Thoracic aorta (tissue), 2 donors: ENCODE measurements at regions not wholly inside any gene's neighbourhood (a gene's known extent, or its start where the extent isn't known, plus 50 kb on each side); places are given as distances from the start of the nearest gene placed in this dataset.

Experiments used
- ATAC-seq: fragments of 150-250 bp; one replicate; pipeline ENCODE4 v1.8.0; 2017; ENCODE audit warnings: low read depth; ENCODE audit not compliant: insufficient number of reproducible peaks, low FRiP score
- DNase-seq: peaks from one replicate; pipeline ENCODE4 v3.0.0-alpha.2; 2020; ENCODE audit warnings: low spot score
- H3K27ac ChIP-seq, 2 donors: fragments of 200-600 bp; sonication (generic); 1 replicate in 1 of 2; 2 replicates in 1 of 2; pipeline ENCODE4 v1.5.1; 2016; ENCODE audit warnings: mild to moderate bottlenecking in 2 of 2, moderate library complexity in 2 of 2
- H3K27me3 ChIP-seq: fragments of 200-600 bp; sonication (generic); replicated peaks from 2 replicates; pipeline ENCODE4 v1.6.0; 2016; ENCODE audit warnings: mild to moderate bottlenecking; ENCODE audit not compliant: insufficient read depth
- H3K36me3 ChIP-seq: fragments of 200-600 bp; sonication (generic); one replicate; pipeline ENCODE4 v1.5.1; 2016
- H3K4me1 ChIP-seq, 2 donors: fragments of 200-600 bp; sonication (generic); 1 replicate in 1 of 2; 2 replicates in 1 of 2; pipeline versions ENCODE4 v1.5.1 to v1.6.0; 2016; ENCODE audit warnings: low read depth in 2 of 2, mild to moderate bottlenecking in 1 of 2; ENCODE audit not compliant: control insufficient read depth in 1 of 2
- H3K4me3 ChIP-seq: fragments of 200-600 bp; sonication (generic); 2 replicates; pipeline ENCODE4 v1.5.1; 2016; ENCODE audit warnings: mild to moderate bottlenecking
- H3K9me3 ChIP-seq: fragments of 200-600 bp; sonication (generic); 2 replicates; pipeline ENCODE4 v1.5.1; 2016
- TF ChIP-seq, protein P1 (sequence below): fragments of 200-600 bp; sonication (generic); IDR thresholded peaks from one replicate; pipeline ENCODE4 v1.5.1; 2019; ENCODE audit warnings: antibody characterized with exemption

DNA sequence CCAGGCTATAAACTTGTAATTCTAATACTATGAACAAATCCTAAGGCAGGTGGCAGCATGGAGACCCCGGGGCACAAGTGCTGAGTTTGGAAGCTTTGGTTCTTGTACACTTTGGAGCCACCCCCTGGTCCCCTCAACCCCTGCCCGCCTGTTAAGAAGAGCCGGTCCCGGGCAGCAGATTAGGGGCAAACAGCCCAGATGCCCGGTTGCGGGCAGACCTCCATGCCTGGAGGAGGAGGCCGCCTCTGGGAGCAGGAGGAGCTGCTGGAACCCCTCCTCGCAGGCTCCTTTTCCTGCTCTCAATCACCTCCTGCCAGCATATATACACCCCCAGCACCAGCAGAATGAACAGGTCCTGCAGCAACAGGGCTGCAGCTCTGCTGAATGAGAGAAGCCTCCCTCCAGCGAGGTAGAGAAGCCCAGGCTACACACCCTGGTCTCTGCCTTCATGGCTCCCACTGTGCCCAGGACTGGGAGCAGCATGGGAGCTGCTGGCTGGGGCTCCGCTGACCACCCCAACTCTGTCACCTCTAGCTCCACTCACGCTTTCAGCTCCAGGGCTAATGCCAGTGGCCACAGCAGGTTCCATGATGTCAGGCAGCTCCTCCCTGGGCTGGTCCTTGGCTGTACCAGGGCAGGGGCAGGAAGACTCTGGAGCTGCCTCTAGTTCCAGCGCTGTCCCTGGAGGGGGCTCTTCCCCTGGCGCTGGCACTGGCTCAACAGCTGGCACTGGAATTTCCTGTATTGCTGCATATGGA is 1713.5 kb upstream of the ACO1 start:
- H3K9me3 ChIP-seq = no peaks in the 10 kb centered on the region
- H3K27ac ChIP-seq = no peak overlapping the region
- DNase-seq = no peak
- H3K4me3 ChIP-seq = no peak overlapping the region
- no peaks in the 10 kb centered on the region for H3K4me1 ChIP-seq
- no peaks in the 10 kb centered on the region for H3K36me3 ChIP-seq
- no peaks in the 10 kb centered on the region for H3K27me3 ChIP-seq
- TF ChIP-seq, protein P1, sequence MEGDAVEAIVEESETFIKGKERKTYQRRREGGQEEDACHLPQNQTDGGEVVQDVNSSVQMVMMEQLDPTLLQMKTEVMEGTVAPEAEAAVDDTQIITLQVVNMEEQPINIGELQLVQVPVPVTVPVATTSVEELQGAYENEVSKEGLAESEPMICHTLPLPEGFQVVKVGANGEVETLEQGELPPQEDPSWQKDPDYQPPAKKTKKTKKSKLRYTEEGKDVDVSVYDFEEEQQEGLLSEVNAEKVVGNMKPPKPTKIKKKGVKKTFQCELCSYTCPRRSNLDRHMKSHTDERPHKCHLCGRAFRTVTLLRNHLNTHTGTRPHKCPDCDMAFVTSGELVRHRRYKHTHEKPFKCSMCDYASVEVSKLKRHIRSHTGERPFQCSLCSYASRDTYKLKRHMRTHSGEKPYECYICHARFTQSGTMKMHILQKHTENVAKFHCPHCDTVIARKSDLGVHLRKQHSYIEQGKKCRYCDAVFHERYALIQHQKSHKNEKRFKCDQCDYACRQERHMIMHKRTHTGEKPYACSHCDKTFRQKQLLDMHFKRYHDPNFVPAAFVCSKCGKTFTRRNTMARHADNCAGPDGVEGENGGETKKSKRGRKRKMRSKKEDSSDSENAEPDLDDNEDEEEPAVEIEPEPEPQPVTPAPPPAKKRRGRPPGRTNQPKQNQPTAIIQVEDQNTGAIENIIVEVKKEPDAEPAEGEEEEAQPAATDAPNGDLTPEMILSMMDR = no peak
- ATAC-seq = no peak

DNA sequence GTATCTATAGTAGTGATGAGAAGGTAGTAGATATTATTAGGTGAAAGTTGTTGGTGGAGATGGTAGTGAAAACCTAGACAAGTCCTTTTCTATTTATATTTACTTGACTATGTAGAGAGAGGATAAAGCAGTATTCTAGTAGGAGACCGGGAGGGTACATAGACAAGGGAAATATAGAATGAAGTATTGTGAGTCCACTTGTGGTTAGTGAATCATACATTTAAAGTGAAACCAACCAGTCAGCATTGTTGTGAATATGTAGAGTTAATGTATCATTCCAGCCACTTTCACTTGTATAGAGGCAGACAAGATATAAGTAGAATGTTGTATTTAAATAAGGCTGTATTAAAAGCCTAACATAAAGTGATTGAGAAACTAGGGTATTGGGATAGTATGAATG is 1711.3 kb upstream of the ACO1 start:
- DNase-seq (no peak), ATAC-seq (no peak)
- H3K27me3 ChIP-seq = no peaks in the 10 kb centered on the region
- H3K9me3 ChIP-seq = no peaks in the 10 kb centered on the region
- H3K27ac ChIP-seq = no peak overlapping the region
- no peaks in the 10 kb centered on the region for H3K4me1 ChIP-seq
- TF ChIP-seq, protein P1 = no peak
- no peak overlapping the region for H3K4me3 ChIP-seq
- no peaks in the 10 kb centered on the region for H3K36me3 ChIP-seq

DNA sequence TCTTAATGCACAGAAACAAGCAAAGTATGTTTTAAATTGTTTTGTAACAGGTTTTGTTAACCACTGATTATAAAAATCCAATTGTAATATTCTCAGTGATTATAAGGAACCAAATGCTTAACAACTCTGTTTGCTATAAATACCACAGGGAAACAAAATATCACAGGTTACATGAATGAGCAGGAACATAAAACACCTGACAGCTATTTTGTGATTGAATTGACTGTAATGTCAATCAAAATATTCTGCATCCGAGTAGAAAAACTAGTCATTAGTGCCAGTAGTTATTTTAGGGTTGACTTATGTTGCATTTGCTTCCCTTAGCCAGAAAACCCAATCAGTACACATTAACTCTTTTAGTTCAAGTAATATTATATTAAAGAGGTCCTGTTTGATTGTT is 1707.8 kb upstream of the ACO1 start:
- DNase-seq (no peak), ATAC-seq (no peak)
- Histone ChIP-seq H3K4me3 (no peak overlapping the region), H3K4me1 (no peaks in the 10 kb centered on the region), H3K27me3 (no peaks in the 10 kb centered on the region), H3K27ac (no peak overlapping the region), H3K36me3 (no peaks in the 10 kb centered on the region), H3K9me3 (no peaks in the 10 kb centered on the region)
- TF ChIP-seq, protein P1 = no peak

DNA sequence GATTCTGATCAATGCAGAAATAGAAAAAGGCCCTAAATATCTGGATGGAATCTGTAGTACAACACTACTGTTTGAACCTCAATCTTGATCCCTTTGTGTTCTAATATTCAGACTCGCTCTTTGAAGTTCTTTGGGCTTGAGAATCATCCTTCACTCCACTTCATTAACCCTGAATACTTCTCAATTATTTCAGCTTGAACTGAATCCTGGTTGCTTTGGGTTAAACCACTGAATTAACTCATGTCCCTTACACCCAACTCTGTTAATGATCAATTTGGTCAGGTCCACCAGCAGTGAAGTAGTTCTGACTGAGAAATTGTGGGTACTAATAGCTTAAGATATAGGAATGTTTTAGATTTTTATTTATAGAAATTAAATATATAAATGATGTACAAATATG is 1707.2 kb upstream of the ACO1 start:
- Histone ChIP-seq H3K36me3 (no peaks in the 10 kb centered on the region), H3K9me3 (no peaks in the 10 kb centered on the region), H3K27me3 (no peaks in the 10 kb centered on the region), H3K4me3 (no peak overlapping the region), H3K27ac (no peak overlapping the region), H3K4me1 (no peaks in the 10 kb centered on the region)
- ATAC-seq = no peak
- TF ChIP-seq, protein P1 = no peak
- DNase-seq = no peak

DNA sequence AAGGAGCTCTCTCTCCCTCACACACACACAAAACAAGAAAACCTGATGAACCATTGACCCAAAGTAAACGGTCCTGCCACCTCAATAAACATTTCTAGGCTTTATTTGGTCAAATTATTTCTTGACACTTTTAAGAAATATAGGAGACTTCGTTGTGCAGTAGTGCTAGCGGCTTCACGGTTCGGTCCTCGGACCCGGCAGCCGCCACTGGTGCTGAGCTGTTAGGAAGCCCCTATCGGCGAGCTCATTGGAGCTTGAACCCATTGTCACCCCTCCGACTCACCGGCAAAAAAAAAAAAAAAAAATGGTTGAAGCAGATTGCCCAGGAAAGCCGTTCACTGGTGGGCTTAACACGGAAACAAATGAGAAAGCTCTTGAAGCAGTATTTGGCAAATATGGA is 1695.6 kb upstream of the ACO1 start:
- Histone ChIP-seq H3K27ac (no peak overlapping the region), H3K4me1 (no peaks in the 10 kb centered on the region), H3K36me3 (no peaks in the 10 kb centered on the region), H3K27me3 (no peaks in the 10 kb centered on the region), H3K9me3 (no peaks in the 10 kb centered on the region), H3K4me3 (no peak overlapping the region)
- DNase-seq (no peak), ATAC-seq (no peak)
- TF ChIP-seq, protein P1 = no peak
